HG02852 (cell line): ENCODE measurements at regions not wholly inside any gene's neighbourhood (a gene's known extent, or its start where the extent isn't known, plus 50 kb on each side); places are given as distances from the start of the nearest gene placed in this dataset.

Source experiments
- ATAC-seq: cut with Tn5 transposase; IDR thresholded peaks from one replicate; pipeline ENCODE4 v1.9.1; 2021; ENCODE audit warnings: mild to moderate bottlenecking, moderate library complexity; ENCODE audit not compliant: unreplicated experiment

- no peak for ATAC-seq
Observed at GRCh38 chr3:148254402-148254801, 443.3 kb upstream of the AGTR1 start.

DNA sequence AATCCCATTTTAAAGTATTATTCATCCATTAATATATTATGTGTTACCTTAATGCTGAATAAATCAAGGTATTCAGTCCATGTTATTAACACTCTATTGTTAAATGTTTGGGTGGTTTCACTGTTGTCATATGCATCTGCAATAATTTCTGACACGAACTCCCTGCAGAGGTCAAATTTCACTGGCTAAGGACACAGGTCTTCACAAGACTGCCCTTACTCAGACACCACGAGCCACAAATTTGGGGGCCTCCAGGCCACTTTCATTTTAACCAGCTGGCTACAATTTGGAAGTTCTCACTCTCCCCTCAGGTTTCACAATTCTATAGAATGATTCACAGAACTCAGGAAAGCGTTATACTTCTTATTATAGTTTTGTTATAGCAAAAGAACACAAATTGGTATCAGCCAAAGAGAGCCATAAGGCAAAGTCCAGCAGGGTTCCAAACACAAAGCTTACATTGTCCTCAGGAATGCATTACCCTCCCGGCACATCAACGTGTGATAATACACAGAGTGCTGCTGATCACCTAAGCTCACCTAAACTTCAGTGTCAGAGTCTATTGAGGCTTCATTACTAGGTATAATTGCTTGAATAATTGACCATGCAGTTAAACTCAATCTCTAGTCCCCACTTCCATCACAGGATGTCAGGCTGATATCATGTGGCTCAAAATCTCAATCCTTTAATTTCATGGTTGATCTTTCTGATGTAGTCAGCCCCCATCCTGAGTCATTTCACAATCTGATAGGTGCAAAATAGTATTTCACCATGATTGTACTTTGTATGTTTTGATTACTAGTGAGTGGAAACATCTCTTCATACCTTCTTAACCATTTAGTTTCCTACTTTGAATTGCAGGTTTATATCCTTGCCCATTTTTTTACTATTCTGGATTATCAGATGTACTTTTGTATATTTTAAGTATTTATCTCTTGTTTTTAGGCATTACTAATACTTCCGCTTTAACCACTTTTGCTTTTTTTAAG, 441.4 kb upstream of the AGTR1 start:
- ATAC-seq: no peak

- ATAC-seq: no peak
Observed at GRCh38 chr3:148262980-148263379, 434.7 kb upstream of the AGTR1 start.

DNA sequence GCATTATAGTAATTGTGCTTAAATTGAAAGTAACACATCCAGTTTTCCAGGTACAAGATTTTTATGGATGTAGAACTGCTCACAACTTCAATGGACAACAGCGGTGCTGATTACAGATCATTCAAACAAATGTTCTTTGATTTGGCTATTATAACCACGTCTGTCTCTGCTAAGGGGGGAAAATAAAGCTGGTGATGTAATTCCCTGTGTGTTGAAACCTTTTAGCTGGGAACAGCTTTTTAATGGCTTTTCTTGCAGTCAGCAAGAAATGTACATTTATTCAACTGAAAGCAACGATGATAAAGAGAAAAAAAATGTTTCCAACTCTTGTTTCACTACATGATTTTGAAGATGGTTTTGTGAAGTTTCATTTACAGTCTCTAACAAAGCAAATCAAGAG, 431.9 kb upstream of the AGTR1 start:
- no peak for ATAC-seq

DNA sequence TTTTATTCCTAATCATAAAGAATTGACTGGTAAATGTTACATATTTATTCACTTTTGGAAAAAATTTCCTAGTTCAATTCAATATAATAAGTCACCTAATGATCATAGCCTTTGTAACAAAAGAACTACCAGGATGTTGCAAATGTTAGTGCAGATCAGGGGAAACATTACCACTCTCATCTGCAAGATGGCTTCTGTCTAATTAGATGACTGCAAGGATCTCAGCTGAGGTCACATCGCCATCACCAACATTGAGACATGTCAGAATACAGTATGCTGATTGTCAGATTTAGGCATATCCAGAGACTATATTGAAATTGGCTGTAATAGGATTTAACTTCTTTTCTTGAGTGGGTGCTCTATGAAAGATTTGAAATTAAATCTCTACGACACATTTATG, 431.4 kb upstream of the AGTR1 start:
- no peak for ATAC-seq

DNA sequence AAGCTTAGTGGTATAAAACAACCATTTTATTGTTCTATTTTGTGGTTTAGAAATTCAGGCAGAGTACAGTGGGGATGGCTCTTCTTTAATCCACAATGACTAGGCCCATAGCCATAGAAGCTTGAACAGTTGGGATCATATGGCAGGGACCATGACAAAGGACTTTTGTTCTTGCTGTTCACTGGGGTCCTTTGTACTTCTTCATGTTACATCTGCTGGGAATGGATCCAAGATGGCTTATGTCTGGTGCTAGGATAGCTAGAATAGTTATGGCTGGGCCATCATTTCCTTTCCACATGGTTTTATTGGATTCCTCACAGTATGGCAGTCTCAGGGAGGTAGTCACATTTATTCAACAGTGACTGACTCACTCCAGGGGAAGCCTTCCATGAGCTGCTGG, 427.9 kb upstream of the AGTR1 start:
- no peak for ATAC-seq

DNA sequence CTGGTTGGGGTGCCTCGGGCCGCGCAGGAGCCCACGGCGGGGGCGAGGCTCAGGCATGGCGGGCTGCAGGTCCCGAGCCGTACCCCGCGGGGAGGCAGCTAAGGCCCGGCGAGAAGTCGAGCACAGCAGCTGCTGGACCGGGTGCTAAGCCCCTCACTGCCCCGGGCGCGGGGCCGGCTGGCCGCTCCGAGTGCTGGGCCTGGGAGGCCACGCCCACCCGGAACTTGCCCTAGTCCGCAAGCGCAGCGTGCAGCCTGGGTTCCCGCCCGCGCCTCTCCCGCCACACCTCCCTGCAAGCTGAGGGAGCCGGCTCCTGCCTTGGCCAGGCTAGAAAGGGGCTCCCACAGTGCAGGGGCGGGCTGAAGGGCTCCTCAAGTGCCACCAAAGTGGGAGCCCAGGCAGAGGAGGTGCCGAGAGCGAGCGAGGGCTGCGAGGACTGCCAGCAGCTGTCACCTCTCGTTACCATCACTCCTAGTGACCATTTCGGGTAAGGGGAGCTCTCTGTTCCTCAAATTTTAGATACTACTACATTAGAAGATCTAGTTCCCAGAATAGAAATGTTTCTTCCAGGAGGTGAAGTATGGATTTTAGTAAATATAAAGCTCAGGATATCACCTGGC, 417.0 kb upstream of the AGTR1 start:
- ATAC-seq: no peak

DNA sequence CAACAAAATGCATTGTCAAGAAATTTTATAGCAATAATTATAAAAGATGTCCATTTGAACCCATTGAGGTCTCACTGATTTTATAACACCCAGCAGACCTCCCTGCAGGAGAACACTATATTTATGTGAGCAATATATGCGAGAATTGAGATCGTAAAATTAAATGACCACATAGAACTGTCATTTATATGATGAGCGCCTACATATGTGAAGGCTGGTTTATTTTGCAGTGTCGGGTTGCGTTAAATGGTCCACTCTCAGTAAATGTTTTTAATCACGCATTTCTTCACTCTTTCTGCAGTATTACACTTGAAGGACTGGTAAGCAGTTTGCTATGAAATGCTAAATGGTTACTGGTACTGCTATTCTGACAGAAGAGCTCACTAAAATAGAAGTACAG, 408.5 kb upstream of the AGTR1 start:
- no peak for ATAC-seq

GRCh38 chr3:148297013-148297412, 400.7 kb upstream of the AGTR1 start:
- no peak for ATAC-seq

- peak; percentile 67 for ATAC-seq
Observed at GRCh38 chr3:148307443-148307843, 390.3 kb upstream of the AGTR1 start.

DNA sequence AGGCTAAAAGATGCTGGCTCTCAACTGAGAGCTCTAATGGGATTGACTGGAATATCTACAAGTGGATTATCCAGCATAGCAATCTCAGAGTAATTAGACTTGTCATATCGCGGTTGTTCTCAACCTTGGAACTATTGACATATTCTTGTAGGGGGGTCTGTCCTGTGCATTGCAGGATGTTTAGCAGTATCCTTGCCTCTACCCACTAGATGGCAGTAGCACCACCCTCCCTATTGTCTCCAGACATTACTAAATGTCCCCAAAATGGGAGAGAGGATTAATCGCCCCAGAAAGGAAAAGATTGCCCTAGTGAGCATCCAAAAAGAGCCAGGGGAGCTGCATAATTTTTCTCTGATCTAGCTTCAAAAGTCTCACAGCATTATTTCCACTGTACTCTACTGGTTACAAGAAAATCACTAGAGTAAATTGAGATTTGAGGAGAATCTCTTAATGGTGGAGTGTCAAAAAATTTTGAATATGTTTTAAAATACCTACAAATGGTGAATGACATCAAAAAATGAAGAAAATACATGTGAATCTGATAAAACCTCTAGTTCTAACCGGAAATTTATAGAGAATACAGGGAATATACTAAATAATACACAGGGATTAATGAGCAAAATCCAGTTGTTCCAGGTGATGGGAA, 388.2 kb upstream of the AGTR1 start:
- ATAC-seq: peak; percentile 91

- no peak for ATAC-seq
Observed at GRCh38 chr3:148315756-148316155, 381.9 kb upstream of the AGTR1 start.

GRCh38 chr3:148318240-148318639, 379.5 kb upstream of the AGTR1 start:
- no peak for ATAC-seq

- peak; percentile 93 for ATAC-seq
Observed at GRCh38 chr3:148319161-148319915, 378.4 kb upstream of the AGTR1 start.

- no peak for ATAC-seq
Observed at GRCh38 chr3:148319960-148320359, 377.7 kb upstream of the AGTR1 start.

GRCh38 chr3:148329481-148330235, 368.0 kb upstream of the AGTR1 start:
- no peak for ATAC-seq

DNA sequence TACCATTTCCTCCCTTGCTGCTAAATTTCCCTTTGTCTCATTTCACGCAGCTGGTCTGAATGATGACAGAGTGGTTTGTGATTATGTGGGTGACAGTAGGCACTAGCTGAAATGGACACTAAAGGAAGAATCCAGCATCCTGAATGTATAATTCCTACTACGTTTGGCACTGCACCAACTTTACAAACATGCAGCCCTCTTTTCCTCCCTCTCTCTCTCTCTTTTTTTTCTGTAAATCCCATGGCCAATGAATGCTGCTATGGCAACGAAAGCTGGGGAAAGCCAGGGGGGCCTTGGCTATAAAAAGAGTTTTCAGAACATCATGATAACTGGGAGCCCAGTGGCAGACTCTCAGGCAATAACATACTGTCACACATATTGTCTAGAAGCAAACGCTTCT, 367.2 kb upstream of the AGTR1 start:
- ATAC-seq: no peak

DNA sequence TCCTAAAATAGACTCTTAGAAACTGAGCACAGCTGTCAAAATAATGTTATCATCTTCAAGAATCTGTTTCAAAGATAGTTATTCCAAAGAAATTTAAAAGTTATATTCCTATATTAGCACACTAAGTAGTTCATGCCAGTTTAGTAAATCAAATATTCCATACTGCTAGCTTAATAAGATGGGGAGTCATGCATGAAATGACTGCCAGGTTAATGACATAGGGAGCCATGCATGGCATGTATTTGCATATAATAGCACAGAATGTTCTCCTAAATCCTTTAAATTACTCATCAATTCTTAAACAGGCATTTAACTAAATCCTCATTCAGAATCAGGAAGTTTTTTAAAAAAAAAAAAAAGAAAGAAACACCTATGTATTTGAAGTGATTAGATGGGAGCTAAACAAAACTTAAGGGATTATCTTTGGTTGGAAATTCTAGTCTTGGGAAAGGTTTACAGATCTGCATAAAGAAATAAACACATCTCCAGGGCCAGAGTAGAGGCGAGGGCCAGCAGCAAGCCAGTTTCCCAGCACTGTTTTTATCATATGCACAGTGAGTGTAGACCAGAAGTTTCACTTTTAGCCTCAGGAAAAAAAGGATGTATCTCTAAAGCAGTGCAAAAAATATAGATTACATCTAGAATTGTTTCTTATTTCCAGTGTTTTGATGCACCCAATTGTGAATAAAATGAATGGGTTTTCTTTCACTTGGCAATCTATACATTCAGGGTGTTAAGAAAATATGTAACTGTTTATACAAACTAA, 366.4 kb upstream of the AGTR1 start:
- ATAC-seq: no peak

GRCh38 chr3:148332509-148332908, 365.2 kb upstream of the AGTR1 start:
- ATAC-seq: no peak

GRCh38 chr3:148333091-148333490, 364.6 kb upstream of the AGTR1 start:
- ATAC-seq: no peak
